Fibroblast of lung (primary cell): ENCODE measurements at regions not wholly inside any gene's neighbourhood (a gene's known extent, or its start where the extent isn't known, plus 50 kb on each side); places are given as distances from the start of the nearest gene placed in this dataset.

Experiments used
- EZH2 ChIP-seq: IDR thresholded peaks from 2 replicates; pipeline ENCODE4 v1.5.1; 2012; ENCODE audit warnings: low read length, control low read depth, mild to moderate bottlenecking; ENCODE audit errors: missing control alignments
- TF ChIP-seq, protein P1 (sequence below), 2 donors: IDR thresholded peaks in 1 of 2; conservative IDR thresholded peaks in 1 of 2; 1 replicate in 1 of 2; 2 replicates in 1 of 2; pipeline ENCODE4 v1.5.1; 2011 to 2012; ENCODE audit warnings: low read length in 2 of 2, control low read depth in 1 of 2, inconsistent platforms in 1 of 2, low read depth in 1 of 2, mild to moderate bottlenecking in 1 of 2

DNA sequence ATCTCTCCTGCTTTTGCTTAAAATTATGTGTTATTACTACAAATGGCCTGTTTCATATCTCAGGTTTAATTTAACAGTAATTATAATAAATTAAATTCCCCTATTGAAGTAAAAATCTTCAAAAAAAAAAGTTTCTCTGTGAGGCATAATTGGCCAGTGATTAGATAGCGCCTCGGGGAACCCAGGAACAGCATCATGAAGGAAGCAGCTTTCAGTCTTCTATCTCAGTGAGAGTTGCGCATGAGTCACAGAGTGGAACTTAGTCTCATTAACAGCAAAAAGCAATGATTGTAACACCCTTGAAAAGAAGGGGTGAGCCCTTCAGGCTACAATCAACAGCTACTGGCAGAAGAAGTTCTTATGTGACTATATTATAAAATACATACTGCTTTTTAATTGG is 506.2 kb upstream of the ZWINT start:
- TF ChIP-seq, protein P1, sequence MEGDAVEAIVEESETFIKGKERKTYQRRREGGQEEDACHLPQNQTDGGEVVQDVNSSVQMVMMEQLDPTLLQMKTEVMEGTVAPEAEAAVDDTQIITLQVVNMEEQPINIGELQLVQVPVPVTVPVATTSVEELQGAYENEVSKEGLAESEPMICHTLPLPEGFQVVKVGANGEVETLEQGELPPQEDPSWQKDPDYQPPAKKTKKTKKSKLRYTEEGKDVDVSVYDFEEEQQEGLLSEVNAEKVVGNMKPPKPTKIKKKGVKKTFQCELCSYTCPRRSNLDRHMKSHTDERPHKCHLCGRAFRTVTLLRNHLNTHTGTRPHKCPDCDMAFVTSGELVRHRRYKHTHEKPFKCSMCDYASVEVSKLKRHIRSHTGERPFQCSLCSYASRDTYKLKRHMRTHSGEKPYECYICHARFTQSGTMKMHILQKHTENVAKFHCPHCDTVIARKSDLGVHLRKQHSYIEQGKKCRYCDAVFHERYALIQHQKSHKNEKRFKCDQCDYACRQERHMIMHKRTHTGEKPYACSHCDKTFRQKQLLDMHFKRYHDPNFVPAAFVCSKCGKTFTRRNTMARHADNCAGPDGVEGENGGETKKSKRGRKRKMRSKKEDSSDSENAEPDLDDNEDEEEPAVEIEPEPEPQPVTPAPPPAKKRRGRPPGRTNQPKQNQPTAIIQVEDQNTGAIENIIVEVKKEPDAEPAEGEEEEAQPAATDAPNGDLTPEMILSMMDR (conservative IDR thresholded peaks at IDR 0.05 in 1 of 2, IDR thresholded peaks at IDR 0.05 in 1 of 2; ENCODE audit: low read depth in 1 of 2, low read length in 2 of 2) = no peak
- no peak for TF ChIP-seq EZH2
